K562 (cell line): ENCODE measurements at regions not wholly inside any gene's neighbourhood (a gene's known extent, or its start where the extent isn't known, plus 50 kb on each side); places are given as distances from the start of the nearest gene placed in this dataset.

ENCODE experiments used
- CUX1 ChIP-seq: fragments of 200-800 bp; sonication (Bioruptor generic); IDR thresholded peaks from 2 replicates; pipeline ENCODE4 v1.6.1; 2016; ENCODE audit warnings: missing genetic modification characterization, missing compliant biosample characterization
- DDX20 ChIP-seq: fragments of 450-650 bp; IDR thresholded peaks from 2 replicates; pipeline ENCODE4 v1.6.1; 2016; ENCODE audit warnings: missing genetic modification characterization, low read depth, mild to moderate bottlenecking, missing compliant biosample characterization, moderate library complexity
- SUPT5H ChIP-seq: fragments of 450-650 bp; IDR thresholded peaks from 2 replicates; pipeline ENCODE4 v1.6.1; 2016
- ZKSCAN1 ChIP-seq: fragments of 150-350 bp; IDR thresholded peaks from 2 replicates; pipeline ENCODE4 v1.6.1; 2016; ENCODE audit warnings: low read depth, low read length

- TF ChIP-seq DDX20 (no peak), SUPT5H (no peak), CUX1 (no peak), ZKSCAN1 (no peak)
Measured at GRCh38 chr2:41926614-41927580, 120.9 kb upstream of the PKDCC start.
